GM23338 (cell line): ENCODE measurements at regions not wholly inside any gene's neighbourhood (a gene's known extent, or its start where the extent isn't known, plus 50 kb on each side); places are given as distances from the start of the nearest gene placed in this dataset.

Source experiments
- ATAC-seq: fragments of 200-7000 bp; cut with Tn5 transposase; 3 replicates; pipeline ENCODE4 v1.9.1; 2020
- DNase-seq: peaks from one replicate; pipeline ENCODE4 v3.0.0-alpha.2; 2015; ENCODE audit warnings: low spot score
- H2AFZ ChIP-seq: fragments of 200-600 bp; sonication (generic); 2 replicates; pipeline ENCODE4 v1.8.0; 2016; ENCODE audit warnings: antibody characterized with exemption, mild to moderate bottlenecking, moderate library complexity
- H3F3A ChIP-seq: fragments of 200-600 bp; sonication (generic); replicated peaks from 2 replicates; pipeline ENCODE4 v1.8.0; 2017; ENCODE audit warnings: antibody characterized with exemption, mixed run types, low read depth
- H3K27ac ChIP-seq: fragments of 200-600 bp; sonication (generic); 2 replicates; pipeline ENCODE4 v1.6.1; 2016; ENCODE audit warnings: low read depth
- H3K27me3 ChIP-seq: fragments of 200-600 bp; sonication (generic); 2 replicates; pipeline ENCODE4 v1.8.0; 2016; ENCODE audit warnings: mild to moderate bottlenecking, mixed run types, moderate library complexity; ENCODE audit not compliant: insufficient read depth
- H3K36me3 ChIP-seq: fragments of 200-600 bp; sonication (generic); 2 replicates; pipeline ENCODE4 v1.8.0; 2016; ENCODE audit warnings: mild to moderate bottlenecking; ENCODE audit not compliant: insufficient read depth
- H3K4me1 ChIP-seq: fragments of 200-600 bp; sonication (generic); 2 replicates; pipeline ENCODE4 v1.8.0; 2016; ENCODE audit warnings: mild to moderate bottlenecking, moderate library complexity; ENCODE audit not compliant: insufficient read depth
- H3K4me2 ChIP-seq: fragments of 200-600 bp; sonication (generic); 2 replicates; pipeline ENCODE4 v1.7.1; 2017; ENCODE audit warnings: mixed run types
- H3K4me3 ChIP-seq: fragments of 200-600 bp; sonication (generic); 2 replicates; pipeline ENCODE4 v1.6.1; 2016; ENCODE audit warnings: mixed run types
- H3K79me2 ChIP-seq: fragments of 200-600 bp; sonication (generic); replicated peaks from 2 replicates; pipeline ENCODE4 v1.8.0; 2017; ENCODE audit warnings: mild to moderate bottlenecking; ENCODE audit not compliant: insufficient read depth
- H3K9me2 ChIP-seq: fragments of 200-600 bp; sonication (generic); 2 replicates; pipeline ENCODE4 v1.8.0; 2017; ENCODE audit not compliant: insufficient read depth
- H4K20me1 ChIP-seq: fragments of 200-600 bp; sonication (generic); replicated peaks from 2 replicates; pipeline ENCODE4 v1.8.0; 2017; ENCODE audit warnings: mild to moderate bottlenecking; ENCODE audit not compliant: insufficient read depth
- H3K27ac Mint-ChIP-seq: 2 replicates; pipeline ENCODE4 v1.8.0; 2020; ENCODE audit warnings: inconsistent platforms, mild to moderate bottlenecking, moderate library complexity, mixed read lengths
- H3K27me3 Mint-ChIP-seq: 3 replicates; pipeline ENCODE4 v1.8.0; 2022; ENCODE audit warnings: low read depth, mild to moderate bottlenecking, moderate library complexity, mixed read lengths, inconsistent platforms; ENCODE audit not compliant: insufficient read depth, poor library complexity
- H3K36me3 Mint-ChIP-seq: 3 replicates; pipeline ENCODE4 v1.8.0; 2021; ENCODE audit warnings: low read depth, mild to moderate bottlenecking, inconsistent platforms, moderate library complexity, mixed read lengths
- H3K4me1 Mint-ChIP-seq: 3 replicates; pipeline ENCODE4 v1.8.0; 2020; ENCODE audit warnings: mild to moderate bottlenecking, inconsistent platforms, mixed read lengths
- H3K4me3 Mint-ChIP-seq: 3 replicates; pipeline ENCODE4 v1.8.0; 2021; ENCODE audit warnings: moderate library complexity, mild to moderate bottlenecking, inconsistent platforms, mixed read lengths
- H3K9me3 Mint-ChIP-seq: 3 replicates; pipeline ENCODE4 v1.8.0; 2020; ENCODE audit warnings: moderate library complexity, mild to moderate bottlenecking, inconsistent platforms, mixed read lengths
- CTCF ChIP-seq, 2 experiments: fragments of 200-600 bp in 1 of 2; sonication (generic) in 1 of 2; conservative IDR thresholded peaks; 2 replicates each; pipeline versions ENCODE4 v1.5.1 to v1.6.1; 2016 to 2017; ENCODE audit warnings: antibody characterized with exemption in 2 of 2, low read depth in 2 of 2, mild to moderate bottlenecking in 2 of 2, moderate library complexity in 1 of 2
- STAT1 ChIP-seq: IDR thresholded peaks from one replicate; pipeline ENCODE4 v1.6.1; 2016; ENCODE audit warnings: antibody characterized with exemption; ENCODE audit not compliant: unreplicated experiment
- ZNF462 ChIP-seq: fragments of 250-450 bp; sonication (Bioruptor Pico); IDR thresholded peaks from 2 replicates; pipeline ENCODE4 v1.5.0; 2020; ENCODE audit warnings: mild to moderate bottlenecking, moderate library complexity

- peak; percentile 88 for DNase-seq
- H3K4me3 Mint-ChIP-seq = no peak overlapping the region
- peaks cover 9% of the 10 kb centered on the region for H3K27me3 Mint-ChIP-seq
Measured at GRCh38 chr10:100637785-100638184, 102.0 kb downstream of the HIF1AN start.

More at GRCh38 chr10:100637785-100638184, 102.0 kb downstream of the HIF1AN start:
- Mint-ChIP-seq H3K27ac (no peak overlapping the region), H3K9me3 (no peaks in the 10 kb centered on the region), H3K36me3 (no peaks in the 10 kb centered on the region), H3K4me1 (peaks cover 39% of the 10 kb centered on the region)
- Histone ChIP-seq H4K20me1 (no peaks in the 10 kb centered on the region), H3K27me3 (0 out of 2 replicates have a peak, but pooled peaks cover 6% of the 10 kb centered on the region), H3K4me1 (peaks cover 21% of the 10 kb centered on the region), H3K4me3 (no peak overlapping the region), H3K36me3 (no peaks in the 10 kb centered on the region), H2AFZ (peak overlapping the region; percentile 90), H3K79me2 (no peaks in the 10 kb centered on the region), H3K9me2 (no peaks in the 10 kb centered on the region), H3F3A (no peaks in the 10 kb centered on the region), H3K27ac (no peak overlapping the region), H3K4me2 (peak overlapping the region; percentile 58)
- TF ChIP-seq STAT1 (no peak), CTCF (conservative IDR thresholded peaks at IDR 0.05; ENCODE audit: low read depth in 2 of 2) (peak; percentile 76 to 84), ZNF462 (CRISPR knock-in tag) (peak; percentile 81; the same call in 1 of the 2 replicates)
- peak; percentile 90 for ATAC-seq
